K562 (cell line): ENCODE measurements at regions not wholly inside any gene's neighbourhood (a gene's known extent, or its start where the extent isn't known, plus 50 kb on each side); places are given as distances from the start of the nearest gene placed in this dataset.

Source experiments
- ATAC-seq: fragments of 200-7000 bp; cut with Tn5 transposase; 3 replicates; pipeline ENCODE4 v1.9.1; 2020; ENCODE audit warnings: moderate library complexity
- BruUV-seq: library from RNA; stranded (reverse); fragments of 400-500 nt; replicated peaks from 2 replicates; lab custom pipeline; 2021; lab: Mats Ljungman, UMichigan
- CTCF ChIA-PET: fragments of 300-600 bp; formaldehyde crosslinking; extraction: SDS; loops from one replicate; lab custom pipeline; 2021; ENCODE audit warnings: low intra/inter-chr PET ratio; lab: Yijun Ruan, JAX
- POLR2A ChIA-PET: fragments of 300-600, 350-650 bp; sonication (Branson Sonifier 250); formaldehyde crosslinking; extraction: SDS; loops from one replicate; lab custom pipeline; 2021; ENCODE audit warnings: antibody characterized with exemption, inconsistent platforms; lab: Yijun Ruan, JAX
- DNase-seq, 4 experiments: peaks; one replicate each; pipeline versions ENCODE4 v3.0.0 to v3.0.0-alpha.2; 2011 to 2018; ENCODE audit warnings: low spot score in 3 of 4, mixed read lengths in 3 of 4; ENCODE audit errors: extremely low read depth in 1 of 4
- FAIRE-seq: peaks from 2 replicates; lab custom pipeline; 2011; peaks lifted over from hg19 to GRCh38; lab: Jason Lieb, UNC
- H2AFZ ChIP-seq: 2 replicates; pipeline ENCODE4 v1.6.0; 2011; ENCODE audit warnings: low read depth, low read length, control low read depth, inconsistent platforms
- H3K27ac ChIP-seq: fragments of 200-600 bp; 3 replicates; pipeline ENCODE4 v1.8.0; 2011; ENCODE audit warnings: low read depth, mild to moderate bottlenecking, control low read depth, inconsistent platforms, low read length, moderate library complexity, mixed read lengths; ENCODE audit errors: extremely low read depth
- H3K27me3 ChIP-seq, 2 experiments: fragments of 300-600 bp in 1 of 2; 2 replicates in 1 of 2; 3 replicates in 1 of 2; pipeline versions ENCODE4 v1.6.0 to v1.8.0; 2011; ENCODE audit warnings: inconsistent platforms in 2 of 2, low read length in 2 of 2, mild to moderate bottlenecking in 1 of 2, mixed read lengths in 1 of 2, moderate library complexity in 1 of 2; ENCODE audit not compliant: control insufficient read depth in 2 of 2, insufficient read depth in 2 of 2
- H3K36me3 ChIP-seq: fragments of 300-600 bp; 3 replicates; pipeline ENCODE4 v1.8.0; 2011; ENCODE audit warnings: mild to moderate bottlenecking, low read length, inconsistent platforms; ENCODE audit not compliant: control insufficient read depth, insufficient read depth
- H3K4me1 ChIP-seq, 2 experiments: fragments of 200-600 bp in 1 of 2; replicated peaks in 1 of 2; 2 replicates in 1 of 2; 3 replicates in 1 of 2; pipeline versions ENCODE4 v1.5.1 to v1.8.0; 2011; ENCODE audit warnings: inconsistent platforms in 2 of 2, low read length in 2 of 2, mild to moderate bottlenecking in 1 of 2, mixed read lengths in 1 of 2, moderate library complexity in 1 of 2; ENCODE audit not compliant: control insufficient read depth in 2 of 2, insufficient read depth in 2 of 2
- H3K4me2 ChIP-seq: 2 replicates; pipeline ENCODE4 v1.6.1; 2011; ENCODE audit warnings: low read length, control low read depth, inconsistent platforms, mixed read lengths; ENCODE audit not compliant: insufficient read depth
- H3K4me3 ChIP-seq: fragments of 200-600 bp; sonication (generic), shearing (Covaris generic); 2 replicates; pipeline ENCODE4 v1.5.1; 2016; ENCODE audit warnings: control low read depth, inconsistent platforms
- H3K79me2 ChIP-seq: fragments of 200-600 bp; 3 replicates; pipeline ENCODE4 v1.8.0; 2011; ENCODE audit warnings: low read length, inconsistent platforms; ENCODE audit not compliant: control insufficient read depth, insufficient read depth
- H3K9ac ChIP-seq, 2 experiments: 2 replicates each; pipeline versions ENCODE4 v1.6.0 to v1.6.1; 2011; ENCODE audit warnings: low read depth in 2 of 2, low read length in 2 of 2, control low read depth in 1 of 2, inconsistent platforms in 1 of 2, mild to moderate bottlenecking in 1 of 2, mixed read lengths in 1 of 2; ENCODE audit not compliant: insufficient read depth in 1 of 2
- H3K9me1 ChIP-seq: one replicate; pipeline ENCODE4 v1.6.0; 2011; ENCODE audit warnings: inconsistent platforms, mild to moderate bottlenecking, low read length, moderate library complexity; ENCODE audit not compliant: control insufficient read depth, insufficient read depth
- H3K9me3 ChIP-seq: replicated peaks from 2 replicates; pipeline ENCODE4 v1.5.1; 2011; ENCODE audit warnings: low read depth, low read length, inconsistent platforms; ENCODE audit not compliant: control insufficient read depth, insufficient read depth
- H4K20me1 ChIP-seq: replicated peaks from 2 replicates; pipeline ENCODE4 v1.6.1; 2011; ENCODE audit warnings: low read length, inconsistent platforms, mixed read lengths; ENCODE audit not compliant: control insufficient read depth, insufficient read depth
- CGGBP1 ChIP-seq: fragments of 250-450 bp; sonication (Bioruptor Pico); IDR thresholded peaks from 2 replicates; pipeline ENCODE4 v1.9.0; 2021; ENCODE audit warnings: mild to moderate bottlenecking
- FOXM1 ChIP-seq, 2 experiments: fragments of 450-650 bp in 1 of 2; sonication (generic) in 1 of 2; formaldehyde crosslinking in 1 of 2; IDR thresholded peaks; 2 replicates each; pipeline versions ENCODE4 v1.6.1 to v1.9.0; 2017 to 2022; ENCODE audit warnings: low read depth in 2 of 2, mild to moderate bottlenecking in 2 of 2, missing genetic modification reagents in 1 of 2, moderate library complexity in 1 of 2
- HNRNPL ChIP-seq: fragments of 200-400 bp; formaldehyde crosslinking; IDR thresholded peaks from 2 replicates; pipeline ENCODE4 v1.6.1; 2017; ENCODE audit warnings: low read depth, mild to moderate bottlenecking, low read length
- IRF2 ChIP-seq: sonication (generic); formaldehyde crosslinking; IDR thresholded peaks from 2 replicates; pipeline ENCODE4 v1.8.1; 2022; ENCODE audit warnings: mild to moderate bottlenecking, missing genetic modification reagents
- OTX1 ChIP-seq: fragments of 450-650 bp; formaldehyde crosslinking; IDR thresholded peaks from 2 replicates; pipeline ENCODE4 v1.4.0; 2022; ENCODE audit warnings: mild to moderate bottlenecking
- POLR2G ChIP-seq: fragments of 200-400 bp; formaldehyde crosslinking; IDR thresholded peaks from 2 replicates; pipeline ENCODE4 v1.6.1; 2017; ENCODE audit warnings: low read depth, mild to moderate bottlenecking, antibody characterized with exemption, low read length, moderate library complexity
- RNF2 ChIP-seq: sonication (generic); IDR thresholded peaks from 2 replicates; pipeline ENCODE4 v1.6.1; 2016
- ZNF175 ChIP-seq: fragments of 200-800 bp; sonication (Bioruptor generic); IDR thresholded peaks from 2 replicates; pipeline ENCODE4 v1.6.1; 2016; ENCODE audit warnings: low read depth, mild to moderate bottlenecking, missing genetic modification characterization, missing compliant biosample characterization
- ZNF197 ChIP-seq: fragments of 200-800 bp; sonication (Bioruptor generic); IDR thresholded peaks from 2 replicates; pipeline ENCODE4 v1.6.1; 2016; ENCODE audit warnings: low read depth, missing genetic modification characterization, missing compliant biosample characterization
- whole genome bisulfite sequencing: fragments of 100-300 bp; shearing (Covaris generic); methylation state at CpG from one replicate; pipeline ENCODE4 v1.1.6; 2016; ENCODE audit warnings: low coverage, mixed read lengths; ENCODE audit not compliant: insufficient coverage; ENCODE audit errors: missing lambda C conversion rate; 5-methylcytosine and 5-hydroxymethylcytosine counted together
- in situ Hi-C: fragments of 300-500 bp; cut with MboI; formaldehyde crosslinking; loops from 4 replicates; pipeline ENCODE4 v1.15.0; 2018; ENCODE audit warnings: inconsistent platforms, mixed read lengths
- intact Hi-C: fragments of 100-400 bp; cut with micrococcal nuclease; formaldehyde crosslinking; loops from 2 replicates; pipeline ENCODE4 v1.14.2; 2022
- TF ChIP-seq, protein P1 (sequence below): fragments of 450-650 bp; formaldehyde crosslinking; conservative IDR thresholded peaks from 2 replicates; pipeline ENCODE4 v1.4.0; 2022; ENCODE audit warnings: mild to moderate bottlenecking, missing genetic modification characterization

DNA sequence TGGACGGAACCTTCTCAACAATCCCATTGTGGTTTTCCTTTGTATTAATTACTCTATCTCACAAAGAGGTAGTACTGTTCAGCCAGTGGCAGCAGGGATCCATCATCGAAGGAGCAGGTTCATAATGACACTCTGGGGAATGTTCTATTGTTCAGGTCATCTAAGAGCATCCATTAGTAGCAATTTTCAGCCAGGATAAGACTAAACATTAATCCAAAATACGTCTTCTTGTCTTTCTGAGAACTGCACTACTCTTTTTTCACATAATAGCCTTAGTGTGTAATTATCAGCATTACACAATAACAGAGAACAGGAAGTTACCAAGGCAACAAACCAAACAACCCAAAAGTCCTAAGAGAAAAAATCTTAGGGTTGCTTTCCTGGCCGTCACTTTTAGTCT is 259.5 kb upstream of the VWC2 start:
- DNase-seq (no peak), ATAC-seq (no peak), FAIRE-seq (no peak)
- intact Hi-C loops: no loop called here
- Histone ChIP-seq H3K27ac (no peak overlapping the region), H3K4me3 (no peak overlapping the region), H3K27me3 (no peaks in the 10 kb centered on the region), H3K9me1 (no peaks in the 10 kb centered on the region), H3K4me1 (no peaks in the 10 kb centered on the region), H3K9ac (no peak overlapping the region), H3K4me2 (no peak overlapping the region), H3K36me3 (no peaks in the 10 kb centered on the region), H4K20me1 (no peaks in the 10 kb centered on the region), H3K9me3 (no peaks in the 10 kb centered on the region), H2AFZ (no peak overlapping the region), H3K79me2 (no peaks in the 10 kb centered on the region)
- ChIA-PET POLR2A (no interaction called here), CTCF (no interaction called here)
- WGBS: 2% methylated on average over 4 of the region's 4 CpGs
- BruUV-seq: no TSS peak
- TF ChIP-seq IRF2: no peak
- TF ChIP-seq ZNF175 (CRISPR knock-in tag): no peak
- TF ChIP-seq, protein P1, sequence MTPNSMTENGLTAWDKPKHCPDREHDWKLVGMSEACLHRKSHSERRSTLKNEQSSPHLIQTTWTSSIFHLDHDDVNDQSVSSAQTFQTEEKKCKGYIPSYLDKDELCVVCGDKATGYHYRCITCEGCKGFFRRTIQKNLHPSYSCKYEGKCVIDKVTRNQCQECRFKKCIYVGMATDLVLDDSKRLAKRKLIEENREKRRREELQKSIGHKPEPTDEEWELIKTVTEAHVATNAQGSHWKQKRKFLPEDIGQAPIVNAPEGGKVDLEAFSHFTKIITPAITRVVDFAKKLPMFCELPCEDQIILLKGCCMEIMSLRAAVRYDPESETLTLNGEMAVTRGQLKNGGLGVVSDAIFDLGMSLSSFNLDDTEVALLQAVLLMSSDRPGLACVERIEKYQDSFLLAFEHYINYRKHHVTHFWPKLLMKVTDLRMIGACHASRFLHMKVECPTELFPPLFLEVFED (CRISPR knock-in tag): no peak
- no peak for TF ChIP-seq ZNF197 (CRISPR knock-in tag)
- TF ChIP-seq HNRNPL: no peak
- TF ChIP-seq POLR2G: no peak
- no peak for TF ChIP-seq FOXM1 (IDR thresholded peaks at IDR 0.05; ENCODE audit: low read depth)
- TF ChIP-seq FOXM1 (CRISPR knock-in tag; IDR thresholded peaks at IDR 0.05; ENCODE audit: low read depth): no peak
- TF ChIP-seq RNF2: no peak
- TF ChIP-seq CGGBP1: no peak
- TF ChIP-seq OTX1 (CRISPR knock-in tag): no peak
- in situ Hi-C loops: no loop called here
